Keratinocyte (primary cell): ENCODE measurements at regions not wholly inside any gene's neighbourhood (a gene's known extent, or its start where the extent isn't known, plus 50 kb on each side); places are given as distances from the start of the nearest gene placed in this dataset.

Experiments
- DNase-seq: peaks from one replicate; pipeline ENCODE4 v3.0.0-alpha.2; 2011; ENCODE audit warnings: low read depth, missing footprints, low spot score
- FAIRE-seq: peaks from 2 replicates; lab custom pipeline; 2011; peaks lifted over from hg19 to GRCh38; lab: Jason Lieb, UNC
- H2AFZ ChIP-seq: 2 replicates; pipeline ENCODE4 v1.6.0; 2012; ENCODE audit warnings: low read length, control low read depth, inconsistent platforms; ENCODE audit not compliant: control insufficient read depth
- H3K27ac ChIP-seq: 2 replicates; pipeline ENCODE4 v1.5.1; 2011; ENCODE audit warnings: low read length; ENCODE audit not compliant: control insufficient read depth, insufficient read depth
- H3K27me3 ChIP-seq: 3 replicates; pipeline ENCODE4 v1.6.0; 2011; ENCODE audit warnings: low read length; ENCODE audit not compliant: control insufficient read depth, insufficient read depth; ENCODE audit errors: extremely low read depth
- H3K36me3 ChIP-seq, 2 experiments: 2 replicates in 1 of 2; 3 replicates in 1 of 2; pipeline ENCODE4 v1.5.1; 2011; ENCODE audit warnings: low read length in 2 of 2, mild to moderate bottlenecking in 1 of 2; ENCODE audit not compliant: control insufficient read depth in 2 of 2, insufficient read depth in 2 of 2; ENCODE audit errors: extremely low read depth in 1 of 2
- H3K4me1 ChIP-seq: 3 replicates; pipeline ENCODE4 v1.5.1; 2011; ENCODE audit warnings: low read length; ENCODE audit not compliant: control insufficient read depth, insufficient read depth; ENCODE audit errors: extremely low read depth
- H3K4me2 ChIP-seq: 3 replicates; pipeline ENCODE4 v1.6.0; 2011; ENCODE audit warnings: low read depth, low read length; ENCODE audit not compliant: control insufficient read depth, insufficient read depth; ENCODE audit errors: extremely low read depth
- H3K4me3 ChIP-seq, 3 experiments: fragments of 200-600 bp in 1 of 3; sonication (generic) in 1 of 3; 2 replicates in 2 of 3; 3 replicates in 1 of 3; pipeline ENCODE4 v1.5.1; 2011 to 2016; ENCODE audit warnings: low read length in 3 of 3, mild to moderate bottlenecking in 3 of 3, control low read depth in 2 of 3, inconsistent platforms in 1 of 3, low read depth in 1 of 3, mixed read lengths in 1 of 3, mixed run types in 1 of 3, moderate library complexity in 1 of 3; ENCODE audit not compliant: control insufficient read depth in 2 of 3, insufficient read depth in 2 of 3; ENCODE audit errors: extremely low read depth in 1 of 3
- H3K79me2 ChIP-seq: 2 replicates; pipeline ENCODE4 v1.6.0; 2012; ENCODE audit warnings: low read length; ENCODE audit not compliant: control insufficient read depth, insufficient read depth
- H3K9ac ChIP-seq: 3 replicates; pipeline ENCODE4 v1.6.0; 2011; ENCODE audit warnings: low read length; ENCODE audit not compliant: control insufficient read depth, insufficient read depth; ENCODE audit errors: extremely low read depth
- H3K9me1 ChIP-seq: 3 replicates; pipeline ENCODE4 v1.6.0; 2011; ENCODE audit warnings: low read length; ENCODE audit not compliant: control insufficient read depth, insufficient read depth; ENCODE audit errors: extremely low read depth
- H3K9me3 ChIP-seq: 2 replicates; pipeline ENCODE4 v1.5.1; 2012; ENCODE audit warnings: low read depth, low read length; ENCODE audit not compliant: control insufficient read depth
- H4K20me1 ChIP-seq: 3 replicates; pipeline ENCODE4 v1.6.0; 2011; ENCODE audit warnings: low read length; ENCODE audit not compliant: control insufficient read depth, insufficient read depth; ENCODE audit errors: extremely low read depth
- CTCF ChIP-seq, 3 experiments: IDR thresholded peaks in 1 of 3; conservative IDR thresholded peaks in 1 of 3; optimal IDR thresholded peaks in 1 of 3; 2 replicates in 2 of 3; 3 replicates in 1 of 3; pipeline versions ENCODE3 to v1.5.1; 2011; ENCODE audit warnings: low read length in 3 of 3, mild to moderate bottlenecking in 3 of 3, moderate library complexity in 2 of 3, control low read depth in 1 of 3, inconsistent platforms in 1 of 3; ENCODE audit not compliant: insufficient read depth in 2 of 3; ENCODE audit errors: extremely low read depth in 1 of 3
- EZH2 ChIP-seq: IDR thresholded peaks from one replicate; pipeline ENCODE4 v1.6.1; 2012; ENCODE audit warnings: inconsistent platforms, mild to moderate bottlenecking, low read length, moderate library complexity
- dilution Hi-C: fragments of 300-500 bp; cut with MboI; formaldehyde crosslinking; loops from one replicate; pipeline ENCODE4 v1.7.0; 2020; ENCODE audit warnings: low sequenced_read_pairs; ENCODE audit not compliant: extremely low pct_ligation_motif_present

- dilution Hi-C loops = no loop called here
- peaks cover 15% of the 10 kb centered on the region for H3K9me3 ChIP-seq
- no peak overlapping the region for H3K4me2 ChIP-seq
- no peak for FAIRE-seq
- H3K79me2 ChIP-seq = no peaks in the 10 kb centered on the region
- no peak overlapping the region for H3K27ac ChIP-seq
- H2AFZ ChIP-seq = no peak overlapping the region
- no peaks in the 10 kb centered on the region for H4K20me1 ChIP-seq
- TF ChIP-seq EZH2 (no peak), CTCF (optimal IDR thresholded peaks at IDR 0.05 in 1 of 3, IDR thresholded peaks at IDR 0.05 in 1 of 3, conservative IDR thresholded peaks at IDR 0.05 in 1 of 3; ENCODE audit: extremely low read depth in 1 of 3, insufficient read depth in 2 of 3, low read length in 3 of 3) (no peak)
- H3K36me3 ChIP-seq = no peaks in the 10 kb centered on the region
- no peak overlapping the region for H3K9ac ChIP-seq
- H3K4me3 ChIP-seq = no peak overlapping the region
- H3K4me1 ChIP-seq = no peaks in the 10 kb centered on the region
- DNase-seq = no peak
- no peaks in the 10 kb centered on the region for H3K9me1 ChIP-seq
- H3K27me3 ChIP-seq = no peaks in the 10 kb centered on the region
These were observed 799.6 kb downstream of the BRD1 start for GRCh38 chr22:49028111-49028510.

- Histone ChIP-seq H3K27me3 (no peaks in the 10 kb centered on the region), H3K36me3 (no peaks in the 10 kb centered on the region), H3K4me2 (no peak overlapping the region), H4K20me1 (no peaks in the 10 kb centered on the region), H3K27ac (no peak overlapping the region), H3K4me3 (no peak overlapping the region), H3K9me1 (no peaks in the 10 kb centered on the region), H2AFZ (no peak overlapping the region), H3K9ac (no peak overlapping the region), H3K4me1 (no peaks in the 10 kb centered on the region), H3K9me3 (peaks cover 12% of the 10 kb centered on the region), H3K79me2 (no peaks in the 10 kb centered on the region)
- FAIRE-seq (no peak), DNase-seq (no peak)
- no peak for TF ChIP-seq CTCF (optimal IDR thresholded peaks at IDR 0.05 in 1 of 3, IDR thresholded peaks at IDR 0.05 in 1 of 3, conservative IDR thresholded peaks at IDR 0.05 in 1 of 3; ENCODE audit: extremely low read depth in 1 of 3, insufficient read depth in 2 of 3, low read length in 3 of 3)
- no peak for TF ChIP-seq EZH2
- dilution Hi-C loops = no loop called here
These were observed 800.4 kb downstream of the BRD1 start for GRCh38 chr22:49027368-49027670.
